ENCODE measurements at regions not wholly inside any gene's neighbourhood (a gene's known extent, or its start where the extent isn't known, plus 50 kb on each side); places are given as distances from the start of the nearest gene placed in this dataset.
A peak's percentile ranks its signal among the peaks of the same experiment; 100 is the strongest.

GRCh38 chr5:164650427-164650826 lies 1145.0 kb downstream of the MAT2B start:
- Histone ChIP-seq H3K4me3 (ENCODE audit: low read length) (no peak overlapping the region), H3K27me3 (ENCODE audit: control insufficient read depth, insufficient read depth, low read length) (no peaks in the 10 kb centered on the region), H3K9me3 (ENCODE audit: control insufficient read depth, insufficient read depth, low read length) (no peaks in the 10 kb centered on the region), H3K27ac (ENCODE audit: low read length) (no peak overlapping the region), H3K4me1 (ENCODE audit: control insufficient read depth, insufficient read depth, low read length) (no peaks in the 10 kb centered on the region), H3K36me3 (ENCODE audit: control insufficient read depth, insufficient read depth, low read length) (no peaks in the 10 kb centered on the region)
- DNase-seq (ENCODE audit: low read depth, low spot score) = no peak
- no CpG with 5 or more reads among the region's 1 CpG for WGBS (ENCODE audit: insufficient coverage, insufficient read length)

GRCh38 chr5:164651546-164652275 lies 1146.3 kb downstream of the MAT2B start:
- Histone ChIP-seq H3K9me3 (ENCODE audit: control insufficient read depth, insufficient read depth, low read length) (no peaks in the 10 kb centered on the region), H3K36me3 (ENCODE audit: control insufficient read depth, insufficient read depth, low read length) (no peaks in the 10 kb centered on the region), H3K4me1 (ENCODE audit: control insufficient read depth, insufficient read depth, low read length) (no peaks in the 10 kb centered on the region), H3K27me3 (ENCODE audit: control insufficient read depth, insufficient read depth, low read length) (no peaks in the 10 kb centered on the region), H3K4me3 (ENCODE audit: low read length) (no peak overlapping the region), H3K27ac (ENCODE audit: low read length) (no peak overlapping the region)
- DNase-seq (ENCODE audit: low read depth, low spot score) = no peak
- no CpG with 5 or more reads among the region's 7 CpGs for WGBS (ENCODE audit: insufficient coverage, insufficient read length)

- no peaks in the 10 kb centered on the region for H3K27me3 ChIP-seq (ENCODE audit: control insufficient read depth, insufficient read depth, low read length)
- no peaks in the 10 kb centered on the region for H3K4me1 ChIP-seq (ENCODE audit: control insufficient read depth, insufficient read depth, low read length)
- no peak overlapping the region for H3K27ac ChIP-seq (ENCODE audit: low read length)
- no peaks in the 10 kb centered on the region for H3K9me3 ChIP-seq (ENCODE audit: control insufficient read depth, insufficient read depth, low read length)
- no peaks in the 10 kb centered on the region for H3K36me3 ChIP-seq (ENCODE audit: control insufficient read depth, insufficient read depth, low read length)
- no CpG with 5 or more reads among the region's 1 CpG for WGBS (ENCODE audit: insufficient coverage, insufficient read length)
- no peak overlapping the region for H3K4me3 ChIP-seq (ENCODE audit: low read length)
- DNase-seq (ENCODE audit: low read depth, low spot score) = no peak
These were observed 1146.8 kb downstream of the MAT2B start for GRCh38 chr5:164652276-164652660.

- Histone ChIP-seq H3K27ac (ENCODE audit: low read length) (no peak overlapping the region), H3K9me3 (ENCODE audit: control insufficient read depth, insufficient read depth, low read length) (no peaks in the 10 kb centered on the region), H3K4me1 (ENCODE audit: control insufficient read depth, insufficient read depth, low read length) (no peaks in the 10 kb centered on the region), H3K4me3 (ENCODE audit: low read length) (no peak overlapping the region), H3K27me3 (ENCODE audit: control insufficient read depth, insufficient read depth, low read length) (no peaks in the 10 kb centered on the region), H3K36me3 (ENCODE audit: control insufficient read depth, insufficient read depth, low read length) (no peaks in the 10 kb centered on the region)
- no peak for DNase-seq (ENCODE audit: low read depth, low spot score)
- no CpG with 5 or more reads among the region's 2 CpGs for WGBS (ENCODE audit: insufficient coverage, insufficient read length)
These were observed 1158.0 kb downstream of the MAT2B start for GRCh38 chr5:164663198-164663989.

GRCh38 chr5:164671640-164672039 lies 1166.2 kb downstream of the MAT2B start:
- DNase-seq (ENCODE audit: low read depth, low spot score) = no peak
- no CpG with 5 or more reads among the region's 3 CpGs for WGBS (ENCODE audit: insufficient coverage, insufficient read length)
- Histone ChIP-seq H3K36me3 (ENCODE audit: control insufficient read depth, insufficient read depth, low read length) (no peaks in the 10 kb centered on the region), H3K27me3 (ENCODE audit: control insufficient read depth, insufficient read depth, low read length) (no peaks in the 10 kb centered on the region), H3K4me1 (ENCODE audit: control insufficient read depth, insufficient read depth, low read length) (no peaks in the 10 kb centered on the region), H3K27ac (ENCODE audit: low read length) (no peak overlapping the region), H3K9me3 (ENCODE audit: control insufficient read depth, insufficient read depth, low read length) (no peaks in the 10 kb centered on the region), H3K4me3 (ENCODE audit: low read length) (no peak overlapping the region)

GRCh38 chr5:164672205-164672604 lies 1166.8 kb downstream of the MAT2B start:
- Histone ChIP-seq H3K9me3 (ENCODE audit: control insufficient read depth, insufficient read depth, low read length) (no peaks in the 10 kb centered on the region), H3K27me3 (ENCODE audit: control insufficient read depth, insufficient read depth, low read length) (no peaks in the 10 kb centered on the region), H3K36me3 (ENCODE audit: control insufficient read depth, insufficient read depth, low read length) (no peaks in the 10 kb centered on the region), H3K4me3 (ENCODE audit: low read length) (no peak overlapping the region), H3K27ac (ENCODE audit: low read length) (no peak overlapping the region), H3K4me1 (ENCODE audit: control insufficient read depth, insufficient read depth, low read length) (no peaks in the 10 kb centered on the region)
- no peak for DNase-seq (ENCODE audit: low read depth, low spot score)
- no CpG with 5 or more reads among the region's 4 CpGs for WGBS (ENCODE audit: insufficient coverage, insufficient read length)

- Histone ChIP-seq H3K9me3 (ENCODE audit: control insufficient read depth, insufficient read depth, low read length) (no peaks in the 10 kb centered on the region), H3K27me3 (ENCODE audit: control insufficient read depth, insufficient read depth, low read length) (no peaks in the 10 kb centered on the region), H3K27ac (ENCODE audit: low read length) (no peak overlapping the region), H3K4me3 (ENCODE audit: low read length) (no peak overlapping the region), H3K4me1 (ENCODE audit: control insufficient read depth, insufficient read depth, low read length) (no peaks in the 10 kb centered on the region), H3K36me3 (ENCODE audit: control insufficient read depth, insufficient read depth, low read length) (no peaks in the 10 kb centered on the region)
- WGBS (ENCODE audit: insufficient coverage, insufficient read length) = no CpG with 5 or more reads among the region's 3 CpGs
- no peak for DNase-seq (ENCODE audit: low read depth, low spot score)
These were observed 1167.7 kb downstream of the MAT2B start for GRCh38 chr5:164672931-164673694.

GRCh38 chr5:164679461-164679860 lies 1174.0 kb downstream of the MAT2B start:
- Histone ChIP-seq H3K4me3 (ENCODE audit: low read length) (no peak overlapping the region), H3K27ac (ENCODE audit: low read length) (no peak overlapping the region), H3K9me3 (ENCODE audit: control insufficient read depth, insufficient read depth, low read length) (no peaks in the 10 kb centered on the region), H3K4me1 (ENCODE audit: control insufficient read depth, insufficient read depth, low read length) (peaks cover 5% of the 10 kb centered on the region), H3K36me3 (ENCODE audit: control insufficient read depth, insufficient read depth, low read length) (no peaks in the 10 kb centered on the region), H3K27me3 (ENCODE audit: control insufficient read depth, insufficient read depth, low read length) (no peaks in the 10 kb centered on the region)
- no peak for DNase-seq (ENCODE audit: low read depth, low spot score)

- Histone ChIP-seq H3K27ac (ENCODE audit: low read length) (no peak overlapping the region), H3K27me3 (ENCODE audit: control insufficient read depth, insufficient read depth, low read length) (no peaks in the 10 kb centered on the region), H3K9me3 (ENCODE audit: control insufficient read depth, insufficient read depth, low read length) (no peaks in the 10 kb centered on the region), H3K36me3 (ENCODE audit: control insufficient read depth, insufficient read depth, low read length) (no peaks in the 10 kb centered on the region), H3K4me1 (ENCODE audit: control insufficient read depth, insufficient read depth, low read length) (peaks cover 5% of the 10 kb centered on the region), H3K4me3 (ENCODE audit: low read length) (no peak overlapping the region)
- no peak for DNase-seq (ENCODE audit: low read depth, low spot score)
These were observed 1174.8 kb downstream of the MAT2B start for GRCh38 chr5:164680216-164680615.

- Histone ChIP-seq H3K4me1 (ENCODE audit: control insufficient read depth, insufficient read depth, low read length) (peaks cover 5% of the 10 kb centered on the region), H3K9me3 (ENCODE audit: control insufficient read depth, insufficient read depth, low read length) (no peaks in the 10 kb centered on the region), H3K27me3 (ENCODE audit: control insufficient read depth, insufficient read depth, low read length) (no peaks in the 10 kb centered on the region), H3K27ac (ENCODE audit: low read length) (peak overlapping the region; percentile 68), H3K4me3 (ENCODE audit: low read length) (no peak overlapping the region), H3K36me3 (ENCODE audit: control insufficient read depth, insufficient read depth, low read length) (no peaks in the 10 kb centered on the region)
- WGBS (ENCODE audit: insufficient coverage, insufficient read length) = no CpG with 5 or more reads among the region's 5 CpGs
- DNase-seq (ENCODE audit: low read depth, low spot score) = no peak
These were observed 1175.5 kb downstream of the MAT2B start for GRCh38 chr5:164680812-164681520.
